ENCODE measurements at regions not wholly inside any gene's neighbourhood (a gene's known extent, or its start where the extent isn't known, plus 50 kb on each side); places are given as distances from the start of the nearest gene placed in this dataset.

- Histone ChIP-seq H3K27ac (ENCODE audit: low read depth, low read length, poor library complexity, severe bottlenecking) (no peak overlapping the region), H3K4me1 (ENCODE audit: insufficient read depth, low read length, poor library complexity, severe bottlenecking) (no peaks in the 10 kb centered on the region), H4K20me1 (ENCODE audit: insufficient read depth, low read length) (no peaks in the 10 kb centered on the region), H3K4me3 (ENCODE audit: low read depth, low read length, poor library complexity, severe bottlenecking) (no peak overlapping the region), H3K79me2 (ENCODE audit: insufficient read depth, low read depth, low read length) (no peaks in the 10 kb centered on the region), H3K9me3 (ENCODE audit: low read length) (no peaks in the 10 kb centered on the region), H2AFZ (ENCODE audit: low read length) (no peak overlapping the region), H3K4me2 (ENCODE audit: low read length) (no peak overlapping the region), H3K36me3 (ENCODE audit: insufficient read depth, low read length) (no peaks in the 10 kb centered on the region), H3K9me2 (ENCODE audit: insufficient read depth, low read length) (no peaks in the 10 kb centered on the region)
- POLR2A ChIA-PET = no interaction called here
- no peak for DNase-seq (ENCODE audit: low spot score)
- no peak for TF ChIP-seq EZH2phosphoT487 (IDR thresholded peaks at IDR 0.05; ENCODE audit: borderline replicate concordance, low read depth, low read length)
- peak; percentile 73 for TF ChIP-seq CTCF (conservative IDR thresholded peaks at IDR 0.05; ENCODE audit: low read length)
- intact Hi-C loops (cut with micrococcal nuclease; ENCODE audit: unreplicated experiment) = loop anchor here (2.0 kb wide), 1 partner anchor 632 kb away; no protein-coding TSS in a partner anchor
- BruUV-seq (replicated peaks) = no TSS peak
- CTCF ChIA-PET (ENCODE audit: unreplicated experiment) = no interaction called here
Measured at GRCh38 chr5:128844354-128844923, 120.8 kb upstream of the SLC27A6 start.

- intact Hi-C loops (cut with micrococcal nuclease; ENCODE audit: unreplicated experiment) = no loop called here
- no TSS peak for BruUV-seq (replicated peaks)
Measured at GRCh38 chr5:128850049-128850448, 115.2 kb upstream of the SLC27A6 start.

More at GRCh38 chr5:128850049-128850448, 115.2 kb upstream of the SLC27A6 start:
- no peak overlapping the region for H3K4me3 ChIP-seq (ENCODE audit: low read depth, low read length, poor library complexity, severe bottlenecking)
- no peak overlapping the region for H3K4me2 ChIP-seq (ENCODE audit: low read length)
- H3K9me2 ChIP-seq (ENCODE audit: insufficient read depth, low read length) = no peaks in the 10 kb centered on the region
- no peak for DNase-seq (ENCODE audit: low spot score)
- no peaks in the 10 kb centered on the region for H3K79me2 ChIP-seq (ENCODE audit: insufficient read depth, low read depth, low read length)
- H4K20me1 ChIP-seq (ENCODE audit: insufficient read depth, low read length) = no peaks in the 10 kb centered on the region
- H3K27ac ChIP-seq (ENCODE audit: low read depth, low read length, poor library complexity, severe bottlenecking) = no peak overlapping the region
- no peak overlapping the region for H2AFZ ChIP-seq (ENCODE audit: low read length)
- TF ChIP-seq CTCF (conservative IDR thresholded peaks at IDR 0.05; ENCODE audit: low read length) (no peak), EZH2phosphoT487 (IDR thresholded peaks at IDR 0.05; ENCODE audit: borderline replicate concordance, low read depth, low read length) (no peak)
- POLR2A ChIA-PET = no interaction called here
- no peaks in the 10 kb centered on the region for H3K4me1 ChIP-seq (ENCODE audit: insufficient read depth, low read length, poor library complexity, severe bottlenecking)
- CTCF ChIA-PET (ENCODE audit: unreplicated experiment) = no interaction called here
- H3K9me3 ChIP-seq (ENCODE audit: low read length) = no peaks in the 10 kb centered on the region
- H3K36me3 ChIP-seq (ENCODE audit: insufficient read depth, low read length) = no peaks in the 10 kb centered on the region
